Right atrium auricular region (tissue), 2 donors: ENCODE measurements at regions not wholly inside any gene's neighbourhood (a gene's known extent, or its start where the extent isn't known, plus 50 kb on each side); places are given as distances from the start of the nearest gene placed in this dataset.

Source experiments
- DNase-seq: peaks from one replicate; pipeline ENCODE4 v3.0.0-alpha.2; 2019; ENCODE audit warnings: low spot score
- H3K27ac ChIP-seq, 2 donors: fragments of 200-600 bp; sonication (generic); 1 replicate in 1 of 2; 2 replicates in 1 of 2; pipeline ENCODE4 v1.5.1; 2016 to 2019
- H3K27me3 ChIP-seq, 2 donors: fragments of 200-600 bp; sonication (generic); one replicate each; pipeline versions ENCODE4 v1.5.1 to v1.6.0; 2017 to 2019
- H3K36me3 ChIP-seq: fragments of 200-600 bp; sonication (generic); one replicate; pipeline ENCODE4 v1.5.1; 2016
- H3K4me1 ChIP-seq, 2 donors: fragments of 200-600 bp; sonication (generic); one replicate each; pipeline versions ENCODE4 v1.5.1 to v1.6.0; 2017 to 2019
- H3K4me3 ChIP-seq, 2 donors: fragments of 200-600 bp; sonication (generic); 1 replicate in 1 of 2; 2 replicates in 1 of 2; pipeline ENCODE4 v1.5.1; 2017 to 2019; ENCODE audit warnings: mild to moderate bottlenecking in 1 of 2, moderate library complexity in 1 of 2
- H3K9me3 ChIP-seq, 2 donors: fragments of 200-600 bp; sonication (generic); one replicate each; pipeline ENCODE4 v1.5.1; 2019
- CTCF ChIP-seq, 2 donors: fragments of 200-600 bp; sonication (generic); IDR thresholded peaks; one replicate each; pipeline ENCODE4 v1.5.1; 2019; ENCODE audit warnings: antibody characterized with exemption in 2 of 2

- no peak overlapping the region for H3K4me3 ChIP-seq
- H3K9me3 ChIP-seq: no peaks in the 10 kb centered on the region
- no peaks in the 10 kb centered on the region for H3K36me3 ChIP-seq
- no peak for TF ChIP-seq CTCF (IDR thresholded peaks at IDR 0.05)
- H3K27ac ChIP-seq: no peak overlapping the region
- DNase-seq: no peak
- H3K4me1 ChIP-seq: no peaks in the 10 kb centered on the region
- H3K27me3 ChIP-seq: no peaks in the 10 kb centered on the region
These were observed 166.5 kb downstream of the TFEC start for GRCh38 chr7:115864082-115864481.

GRCh38 chr7:115851291-115851690 is 179.3 kb downstream of the TFEC start:
- no peaks in the 10 kb centered on the region for H3K4me1 ChIP-seq
- no peak for DNase-seq
- H3K9me3 ChIP-seq: no peaks in the 10 kb centered on the region
- H3K27ac ChIP-seq: no peak overlapping the region
- peak in 1 of 2 donors; percentile 33 for TF ChIP-seq CTCF (IDR thresholded peaks at IDR 0.05)
- no peak overlapping the region for H3K4me3 ChIP-seq
- no peaks in the 10 kb centered on the region for H3K27me3 ChIP-seq
- H3K36me3 ChIP-seq: no peaks in the 10 kb centered on the region

- H3K36me3 ChIP-seq: no peaks in the 10 kb centered on the region
- no peak for TF ChIP-seq CTCF (IDR thresholded peaks at IDR 0.05)
- no peak for DNase-seq
These were observed 179.8 kb downstream of the TFEC start for GRCh38 chr7:115850774-115851173.

GRCh38 chr7:115844857-115845256 is 185.7 kb downstream of the TFEC start:
- no peak overlapping the region for H3K4me3 ChIP-seq
- no peak for TF ChIP-seq CTCF (IDR thresholded peaks at IDR 0.05)
- no peaks in the 10 kb centered on the region for H3K27me3 ChIP-seq
- H3K27ac ChIP-seq: no peak overlapping the region
- no peaks in the 10 kb centered on the region for H3K4me1 ChIP-seq
- DNase-seq: no peak
- H3K36me3 ChIP-seq: no peaks in the 10 kb centered on the region
- no peaks in the 10 kb centered on the region for H3K9me3 ChIP-seq

More at GRCh38 chr7:115850774-115851173, 179.8 kb downstream of the TFEC start:
- Histone ChIP-seq H3K27ac (no peak overlapping the region), H3K27me3 (no peaks in the 10 kb centered on the region), H3K4me3 (no peak overlapping the region), H3K4me1 (no peaks in the 10 kb centered on the region), H3K9me3 (no peaks in the 10 kb centered on the region)

- Histone ChIP-seq H3K36me3 (no peaks in the 10 kb centered on the region), H3K4me1 (no peaks in the 10 kb centered on the region), H3K27me3 (no peaks in the 10 kb centered on the region), H3K4me3 (no peak overlapping the region), H3K27ac (no peak overlapping the region), H3K9me3 (no peaks in the 10 kb centered on the region)
- TF ChIP-seq CTCF (IDR thresholded peaks at IDR 0.05): no peak
- DNase-seq: no peak
These were observed 189.9 kb downstream of the TFEC start for GRCh38 chr7:115840702-115841101.

- no peak for DNase-seq
- Histone ChIP-seq H3K27me3 (no peaks in the 10 kb centered on the region), H3K4me3 (no peak overlapping the region), H3K36me3 (no peaks in the 10 kb centered on the region), H3K4me1 (no peaks in the 10 kb centered on the region), H3K9me3 (no peaks in the 10 kb centered on the region), H3K27ac (no peak overlapping the region)
- no peak for TF ChIP-seq CTCF (IDR thresholded peaks at IDR 0.05)
These were observed 191.7 kb downstream of the TFEC start for GRCh38 chr7:115838829-115839228.
